Naive thymus-derived CD4-positive, alpha-beta T cell (primary cell): ENCODE measurements at regions not wholly inside any gene's neighbourhood (a gene's known extent, or its start where the extent isn't known, plus 50 kb on each side); places are given as distances from the start of the nearest gene placed in this dataset.

ENCODE experiments used
- ATAC-seq: fragments of 150-1000 bp; cut with Tn5 transposase; 2 replicates; pipeline ENCODE4 v1.10.0; 2021; ENCODE audit warnings: mild to moderate bottlenecking, moderate library complexity
- CTCF ChIA-PET: fragments of 350-600 bp; sonication (Branson Sonifier 250); formaldehyde crosslinking; loops from one replicate; lab custom pipeline; 2021; ENCODE audit warnings: antibody characterized with exemption; lab: Charles Lee
- POLR2A ChIA-PET: fragments of 350-600 bp; sonication (Branson Sonifier 250); formaldehyde crosslinking; loops from one replicate; lab custom pipeline; 2021; ENCODE audit warnings: antibody characterized with exemption, inconsistent platforms; lab: Charles Lee
- DNase-seq, 9 donors: peaks; one replicate each; pipeline versions ENCODE4 v3.0.0 to v3.0.0-alpha.2; 2020 to 2022; ENCODE audit warnings: mixed read lengths in 1 of 9
- H3K27ac ChIP-seq: one replicate; pipeline ENCODE4 v1.7.0; 2013; ENCODE audit warnings: mild to moderate bottlenecking, low read depth, low read length, moderate library complexity
- H3K27me3 ChIP-seq, 2 donors: one replicate each; pipeline ENCODE4 v1.7.0; 2013; ENCODE audit warnings: low read length in 2 of 2, mild to moderate bottlenecking in 2 of 2, moderate library complexity in 2 of 2; ENCODE audit not compliant: control insufficient read depth in 2 of 2, insufficient read depth in 2 of 2
- H3K36me3 ChIP-seq, 3 experiments: 1 replicate in 2 of 3; 2 replicates in 1 of 3; pipeline ENCODE4 v1.7.0; 2013; ENCODE audit warnings: low read length in 3 of 3, mild to moderate bottlenecking in 3 of 3, moderate library complexity in 1 of 3; ENCODE audit not compliant: insufficient read depth in 3 of 3, control insufficient read depth in 2 of 3
- H3K4me1 ChIP-seq, 2 donors: one replicate each; pipeline ENCODE4 v1.7.0; 2013; ENCODE audit warnings: low read length in 2 of 2, mild to moderate bottlenecking in 2 of 2, moderate library complexity in 1 of 2; ENCODE audit not compliant: control insufficient read depth in 2 of 2, insufficient read depth in 2 of 2
- H3K4me3 ChIP-seq: 2 replicates; pipeline ENCODE4 v1.7.0; 2013; ENCODE audit warnings: mild to moderate bottlenecking, low read length
- H3K9me3 ChIP-seq, 3 experiments: 1 replicate in 2 of 3; 2 replicates in 1 of 3; pipeline ENCODE4 v1.7.0; 2013; ENCODE audit warnings: low read length in 3 of 3; ENCODE audit not compliant: control insufficient read depth in 2 of 3
- H3K27ac Mint-ChIP-seq, 9 donors: one replicate each; pipeline ENCODE4 v1.8.0; 2020 to 2022; ENCODE audit warnings: mixed read lengths in 9 of 9, mild to moderate bottlenecking in 8 of 9, moderate library complexity in 5 of 9, inconsistent platforms in 2 of 9
- H3K27me3 Mint-ChIP-seq, 5 donors: one replicate each; pipeline ENCODE4 v1.8.0; 2021 to 2022; ENCODE audit warnings: mixed read lengths in 5 of 5, mild to moderate bottlenecking in 1 of 5
- H3K36me3 Mint-ChIP-seq, 5 donors: one replicate each; pipeline ENCODE4 v1.8.0; 2020 to 2022; ENCODE audit warnings: mixed read lengths in 5 of 5, mild to moderate bottlenecking in 3 of 5, inconsistent platforms in 1 of 5
- H3K4me1 Mint-ChIP-seq, 7 donors: one replicate each; pipeline ENCODE4 v1.8.0; 2020 to 2022; ENCODE audit warnings: mixed read lengths in 7 of 7, mild to moderate bottlenecking in 3 of 7, inconsistent platforms in 1 of 7
- H3K4me3 Mint-ChIP-seq, 10 donors: one replicate each; pipeline ENCODE4 v1.8.0; 2020 to 2022; ENCODE audit warnings: mild to moderate bottlenecking in 10 of 10, mixed read lengths in 10 of 10, moderate library complexity in 6 of 10, inconsistent platforms in 2 of 10
- H3K9me3 Mint-ChIP-seq, 11 donors: one replicate each; pipeline ENCODE4 v1.8.0; 2020 to 2022; ENCODE audit warnings: mixed read lengths in 11 of 11, mild to moderate bottlenecking in 4 of 11, inconsistent platforms in 1 of 11, moderate library complexity in 1 of 11
- intact Hi-C, 2 donors: fragments of 100-400 bp; cut with micrococcal nuclease; formaldehyde crosslinking; loops; one replicate each; pipeline ENCODE4 v1.15.1; 2023

DNA sequence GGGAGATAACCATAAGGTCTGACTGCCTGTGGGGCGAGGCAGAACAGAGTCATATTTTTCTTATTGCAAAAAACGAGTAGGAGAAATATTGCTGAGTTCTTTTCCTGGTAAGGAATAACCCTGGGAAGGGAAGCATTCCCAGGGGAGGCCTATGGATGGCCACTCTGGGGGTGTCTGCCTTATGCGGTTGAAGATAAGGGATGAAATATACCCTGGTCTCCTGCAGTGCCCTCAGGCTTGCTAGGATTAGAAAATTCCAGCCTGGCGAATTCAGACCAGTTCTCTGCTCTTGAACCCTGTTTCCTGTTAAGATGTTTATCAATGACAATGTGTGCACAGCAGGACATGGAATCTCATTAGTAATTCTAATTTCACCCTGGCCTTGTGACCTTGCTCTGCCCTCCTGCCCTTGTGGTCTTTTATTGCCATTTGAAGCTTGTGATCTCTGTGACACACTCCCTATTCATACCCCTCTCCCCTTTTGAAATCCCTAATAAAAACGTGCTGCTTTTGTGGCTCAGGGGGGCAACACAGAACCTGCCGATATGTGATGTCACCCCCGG lies 491.1 kb upstream of the EYS start:
- Mint-ChIP-seq H3K36me3 (no peaks in the 10 kb centered on the region), H3K4me1 (no peaks in the 10 kb centered on the region), H3K27me3 (no peaks in the 10 kb centered on the region), H3K27ac (no peak overlapping the region), H3K9me3 (peaks cover 0 to 6% (median 3%) of the 10 kb centered on the region in 11 donors), H3K4me3 (no peak overlapping the region)
- DNase-seq (no peak), ATAC-seq (no peak)
- ChIA-PET POLR2A (no interaction called here), CTCF (no interaction called here)
- Histone ChIP-seq H3K4me1 (no peaks in the 10 kb centered on the region), H3K4me3 (no peak overlapping the region), H3K9me3 (peaks cover 0 to 3% (median 0%) of the 10 kb centered on the region in 3 experiments), H3K27me3 (no peaks in the 10 kb centered on the region), H3K27ac (no peak overlapping the region), H3K36me3 (no peaks in the 10 kb centered on the region)
- intact Hi-C loops: no loop called here

- H3K27ac Mint-ChIP-seq: no peak overlapping the region
- ATAC-seq (no peak), DNase-seq (no peak)
- no peaks in the 10 kb centered on the region for H3K36me3 Mint-ChIP-seq
- no peaks in the 10 kb centered on the region for H3K9me3 ChIP-seq
- intact Hi-C loops: no loop called here
- H3K4me1 Mint-ChIP-seq: no peaks in the 10 kb centered on the region
- H3K4me3 ChIP-seq: no peak overlapping the region
- no peaks in the 10 kb centered on the region for H3K36me3 ChIP-seq
- ChIA-PET POLR2A (no interaction called here), CTCF (interaction anchor here (0.6 kb wide), 1 partner anchor 27 kb away, joined by 3 read pairs; no protein-coding TSS in a partner anchor)
- no peak overlapping the region for H3K27ac ChIP-seq
- H3K4me1 ChIP-seq: no peaks in the 10 kb centered on the region
- no peak overlapping the region for H3K4me3 Mint-ChIP-seq
- H3K27me3 Mint-ChIP-seq: no peaks in the 10 kb centered on the region
- H3K27me3 ChIP-seq: no peaks in the 10 kb centered on the region
- H3K9me3 Mint-ChIP-seq: peaks cover 0 to 18% (median 2%) of the 10 kb centered on the region in 11 donors
Observed at GRCh38 chr6:66190858-66191257, 483.8 kb upstream of the EYS start.

- Histone ChIP-seq H3K9me3 (no peaks in the 10 kb centered on the region), H3K4me1 (no peaks in the 10 kb centered on the region), H3K27me3 (no peaks in the 10 kb centered on the region), H3K4me3 (no peak overlapping the region), H3K36me3 (no peaks in the 10 kb centered on the region), H3K27ac (no peak overlapping the region)
- Mint-ChIP-seq H3K9me3 (peaks cover 0 to 25% (median 2%) of the 10 kb centered on the region in 11 donors), H3K4me3 (no peak overlapping the region), H3K36me3 (no peaks in the 10 kb centered on the region), H3K4me1 (no peaks in the 10 kb centered on the region), H3K27ac (no peak overlapping the region), H3K27me3 (no peaks in the 10 kb centered on the region)
- no peak for DNase-seq
- ChIA-PET POLR2A (no interaction called here), CTCF (no interaction called here)
- intact Hi-C loops: no loop called here
- no peak for ATAC-seq
Observed at GRCh38 chr6:66189915-66190314, 482.9 kb upstream of the EYS start.

DNA sequence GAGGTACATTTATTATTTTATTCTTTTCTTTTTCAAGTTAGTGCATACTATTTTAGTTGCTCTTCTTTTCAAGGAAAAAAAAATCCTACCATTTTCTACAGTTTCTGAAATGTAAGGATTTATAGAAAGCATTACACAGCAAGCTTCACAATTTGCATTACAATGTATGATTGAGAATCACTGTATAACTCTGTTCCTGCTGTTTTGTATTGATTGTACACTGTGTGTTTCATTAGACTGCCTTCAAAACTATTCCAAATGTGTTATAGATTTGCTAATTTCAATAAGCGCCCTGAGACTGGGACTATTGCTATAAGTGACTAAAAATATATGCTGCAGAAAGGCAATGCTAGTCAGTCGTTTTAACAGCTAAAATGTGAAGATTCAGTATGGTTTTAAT lies 479.7 kb upstream of the EYS start:
- H3K4me3 Mint-ChIP-seq: no peak overlapping the region
- intact Hi-C loops: no loop called here
- no peaks in the 10 kb centered on the region for H3K27me3 Mint-ChIP-seq
- no peak for DNase-seq
- Histone ChIP-seq H3K9me3 (no peaks in the 10 kb centered on the region), H3K36me3 (no peaks in the 10 kb centered on the region), H3K4me3 (no peak overlapping the region), H3K27ac (no peak overlapping the region), H3K4me1 (no peaks in the 10 kb centered on the region), H3K27me3 (no peaks in the 10 kb centered on the region)
- H3K4me1 Mint-ChIP-seq: no peaks in the 10 kb centered on the region
- H3K36me3 Mint-ChIP-seq: no peaks in the 10 kb centered on the region
- ChIA-PET CTCF (no interaction called here), POLR2A (no interaction called here)
- no peak for ATAC-seq
- peaks cover 0 to 25% (median 2%) of the 10 kb centered on the region in 11 donors for H3K9me3 Mint-ChIP-seq
- no peak overlapping the region for H3K27ac Mint-ChIP-seq

DNA sequence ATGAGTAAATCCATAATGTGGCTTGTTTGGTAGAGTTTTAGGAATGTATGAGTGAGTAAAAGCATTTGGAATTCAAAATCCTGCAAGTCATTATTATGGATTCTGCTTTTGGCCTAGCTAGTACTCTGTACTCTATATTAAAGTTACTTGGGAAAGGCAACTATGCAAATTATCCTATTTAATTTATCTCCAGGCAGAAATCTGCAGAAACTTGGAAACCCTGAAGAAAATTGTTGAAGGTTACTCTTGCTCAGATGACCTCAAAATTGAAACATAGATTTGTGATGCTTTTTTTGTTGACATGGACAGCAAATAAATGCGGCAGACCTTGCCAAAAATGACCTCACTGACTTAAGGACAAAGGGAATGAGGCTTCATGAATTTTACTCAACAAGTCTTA lies 477.1 kb upstream of the EYS start:
- intact Hi-C loops: no loop called here
- CTCF ChIA-PET: no interaction called here
- Mint-ChIP-seq H3K4me3 (no peak overlapping the region), H3K27me3 (no peaks in the 10 kb centered on the region), H3K27ac (no peak overlapping the region), H3K4me1 (no peaks in the 10 kb centered on the region), H3K36me3 (no peaks in the 10 kb centered on the region), H3K9me3 (peaks cover 0 to 28% (median 4%) of the 10 kb centered on the region in 11 donors)
- ATAC-seq (no peak), DNase-seq (no peak)
- POLR2A ChIA-PET: no interaction called here
- H3K4me1 ChIP-seq: no peaks in the 10 kb centered on the region
- no peak overlapping the region for H3K4me3 ChIP-seq
- H3K9me3 ChIP-seq: no peaks in the 10 kb centered on the region
- H3K27me3 ChIP-seq: no peaks in the 10 kb centered on the region
- no peaks in the 10 kb centered on the region for H3K36me3 ChIP-seq
- no peak overlapping the region for H3K27ac ChIP-seq

DNA sequence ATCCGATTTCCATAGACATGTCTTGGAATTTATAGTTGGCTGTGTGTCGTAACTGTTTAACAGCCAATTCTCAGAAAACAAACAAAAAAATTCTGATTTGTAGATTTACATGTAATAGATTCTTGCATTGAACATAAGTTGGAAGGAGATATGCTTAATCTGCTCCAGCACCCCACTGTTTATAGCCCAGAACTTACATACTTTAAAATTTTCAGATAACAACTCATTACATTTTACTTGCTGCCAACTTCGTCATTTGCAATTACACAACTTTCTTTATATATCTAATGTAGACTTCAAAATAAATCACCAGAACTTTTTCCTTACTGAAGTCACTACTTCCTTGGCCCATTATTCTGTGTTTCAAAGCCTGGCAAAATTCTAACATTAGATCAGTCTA lies 472.3 kb upstream of the EYS start:
- H3K9me3 Mint-ChIP-seq: peaks cover 0 to 13% (median 4%) of the 10 kb centered on the region in 11 donors
- H3K27ac Mint-ChIP-seq: no peak overlapping the region
- POLR2A ChIA-PET: no interaction called here
- H3K27me3 Mint-ChIP-seq: no peaks in the 10 kb centered on the region
- CTCF ChIA-PET: no interaction called here
- H3K27me3 ChIP-seq: no peaks in the 10 kb centered on the region
- no peak overlapping the region for H3K4me3 ChIP-seq
- H3K4me1 ChIP-seq: no peaks in the 10 kb centered on the region
- no peaks in the 10 kb centered on the region for H3K36me3 Mint-ChIP-seq
- no peaks in the 10 kb centered on the region for H3K36me3 ChIP-seq
- H3K9me3 ChIP-seq: no peaks in the 10 kb centered on the region
- H3K27ac ChIP-seq: no peak overlapping the region
- H3K4me1 Mint-ChIP-seq: no peaks in the 10 kb centered on the region
- DNase-seq (no peak), ATAC-seq (no peak)
- intact Hi-C loops: no loop called here
- no peak overlapping the region for H3K4me3 Mint-ChIP-seq

GRCh38 chr6:66173587-66173986 lies 466.6 kb upstream of the EYS start:
- Mint-ChIP-seq H3K27ac (no peak overlapping the region), H3K4me1 (no peaks in the 10 kb centered on the region), H3K36me3 (no peaks in the 10 kb centered on the region), H3K27me3 (no peaks in the 10 kb centered on the region), H3K4me3 (no peak overlapping the region), H3K9me3 (peaks cover 5 to 42% (median 20%) of the 10 kb centered on the region in 11 donors)
- POLR2A ChIA-PET: no interaction called here
- Histone ChIP-seq H3K27me3 (no peaks in the 10 kb centered on the region), H3K9me3 (peaks cover 0 to 4% (median 0%) of the 10 kb centered on the region in 3 experiments), H3K4me3 (no peak overlapping the region), H3K27ac (no peak overlapping the region), H3K4me1 (no peaks in the 10 kb centered on the region), H3K36me3 (no peaks in the 10 kb centered on the region)
- ATAC-seq: no peak
- CTCF ChIA-PET: no interaction called here
- intact Hi-C loops: no loop called here
- no peak for DNase-seq
